ENCODE measurements at regions not wholly inside any gene's neighbourhood (a gene's known extent, or its start where the extent isn't known, plus 50 kb on each side); places are given as distances from the start of the nearest gene placed in this dataset.

DNA sequence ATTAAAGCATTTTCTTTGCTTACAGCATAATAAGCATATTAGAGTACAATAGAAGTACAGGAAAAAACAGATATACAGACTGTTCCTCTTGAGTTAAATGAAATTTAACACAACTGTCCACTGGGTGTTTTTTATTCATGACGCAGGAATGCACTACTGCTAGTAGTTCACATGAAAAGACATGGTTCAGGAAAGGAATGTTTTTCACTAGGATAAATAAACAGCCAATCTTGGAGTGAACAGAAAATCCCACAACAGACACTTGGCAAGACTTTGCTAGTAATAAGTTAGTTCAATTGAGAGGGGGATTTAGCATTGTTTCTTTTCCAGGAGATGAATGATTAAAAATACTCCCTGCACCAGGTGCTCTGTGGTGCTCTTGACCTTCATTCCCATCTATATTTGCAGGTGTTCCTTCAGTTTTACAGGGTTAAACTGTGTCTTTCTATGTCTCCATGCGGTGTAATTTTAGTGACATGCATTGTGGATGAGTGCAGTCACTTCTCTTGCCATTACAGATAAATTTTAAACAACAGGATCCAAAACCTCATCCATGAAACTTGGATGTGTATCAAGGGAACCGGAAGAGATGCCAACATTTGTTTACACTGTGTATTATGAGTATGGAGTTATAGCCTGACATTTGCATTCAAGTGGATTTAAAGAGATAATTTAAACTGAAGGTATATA is 796.6 kb downstream of the DSC3 start:
- TF ChIP-seq POLR2AphosphoS5 (IDR thresholded peaks at IDR 0.05) = no peak
- TF ChIP-seq, protein P1, sequence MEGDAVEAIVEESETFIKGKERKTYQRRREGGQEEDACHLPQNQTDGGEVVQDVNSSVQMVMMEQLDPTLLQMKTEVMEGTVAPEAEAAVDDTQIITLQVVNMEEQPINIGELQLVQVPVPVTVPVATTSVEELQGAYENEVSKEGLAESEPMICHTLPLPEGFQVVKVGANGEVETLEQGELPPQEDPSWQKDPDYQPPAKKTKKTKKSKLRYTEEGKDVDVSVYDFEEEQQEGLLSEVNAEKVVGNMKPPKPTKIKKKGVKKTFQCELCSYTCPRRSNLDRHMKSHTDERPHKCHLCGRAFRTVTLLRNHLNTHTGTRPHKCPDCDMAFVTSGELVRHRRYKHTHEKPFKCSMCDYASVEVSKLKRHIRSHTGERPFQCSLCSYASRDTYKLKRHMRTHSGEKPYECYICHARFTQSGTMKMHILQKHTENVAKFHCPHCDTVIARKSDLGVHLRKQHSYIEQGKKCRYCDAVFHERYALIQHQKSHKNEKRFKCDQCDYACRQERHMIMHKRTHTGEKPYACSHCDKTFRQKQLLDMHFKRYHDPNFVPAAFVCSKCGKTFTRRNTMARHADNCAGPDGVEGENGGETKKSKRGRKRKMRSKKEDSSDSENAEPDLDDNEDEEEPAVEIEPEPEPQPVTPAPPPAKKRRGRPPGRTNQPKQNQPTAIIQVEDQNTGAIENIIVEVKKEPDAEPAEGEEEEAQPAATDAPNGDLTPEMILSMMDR (IDR thresholded peaks at IDR 0.05) = no peak
